GM21825 (cell line): ENCODE measurements at regions not wholly inside any gene's neighbourhood (a gene's known extent, or its start where the extent isn't known, plus 50 kb on each side); places are given as distances from the start of the nearest gene placed in this dataset.

ENCODE experiments used
- ATAC-seq: cut with Tn5 transposase; IDR thresholded peaks from one replicate; pipeline ENCODE4 v1.9.1; 2021; ENCODE audit warnings: mild to moderate bottlenecking, moderate library complexity; ENCODE audit not compliant: unreplicated experiment

DNA sequence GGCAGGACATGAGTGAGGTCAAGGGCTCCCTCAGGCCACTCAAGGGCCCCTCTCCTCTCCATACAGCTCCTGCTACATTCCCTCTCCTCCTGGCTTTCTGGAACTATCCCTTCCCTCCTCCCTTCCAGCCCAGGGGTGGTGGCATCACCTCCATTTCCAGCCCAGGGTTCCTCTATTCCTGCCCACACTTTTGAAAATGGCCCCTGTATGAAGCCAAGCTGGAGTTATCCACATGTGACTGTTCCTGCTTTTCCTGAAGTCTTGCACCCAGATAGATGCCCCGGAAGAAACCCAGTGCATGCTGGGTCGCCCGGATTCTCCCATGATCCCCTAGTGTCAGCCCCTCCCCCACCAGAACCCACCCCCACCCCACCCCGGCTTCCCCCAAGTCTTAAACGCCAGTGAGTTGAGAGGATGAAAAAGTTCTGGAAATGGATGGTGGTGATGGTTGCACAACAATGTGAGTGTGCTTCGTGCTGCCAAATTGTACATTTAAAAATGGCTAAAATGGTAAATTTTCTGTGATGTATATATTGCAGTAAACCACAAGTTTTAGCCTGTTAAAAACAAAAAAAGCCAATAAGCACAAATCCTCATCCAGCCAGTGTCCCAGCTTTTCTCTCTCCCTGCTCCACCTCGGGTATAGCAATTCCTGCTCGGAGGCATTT lies 136.9 kb downstream of the SCARB1 start:
- ATAC-seq = no peak

DNA sequence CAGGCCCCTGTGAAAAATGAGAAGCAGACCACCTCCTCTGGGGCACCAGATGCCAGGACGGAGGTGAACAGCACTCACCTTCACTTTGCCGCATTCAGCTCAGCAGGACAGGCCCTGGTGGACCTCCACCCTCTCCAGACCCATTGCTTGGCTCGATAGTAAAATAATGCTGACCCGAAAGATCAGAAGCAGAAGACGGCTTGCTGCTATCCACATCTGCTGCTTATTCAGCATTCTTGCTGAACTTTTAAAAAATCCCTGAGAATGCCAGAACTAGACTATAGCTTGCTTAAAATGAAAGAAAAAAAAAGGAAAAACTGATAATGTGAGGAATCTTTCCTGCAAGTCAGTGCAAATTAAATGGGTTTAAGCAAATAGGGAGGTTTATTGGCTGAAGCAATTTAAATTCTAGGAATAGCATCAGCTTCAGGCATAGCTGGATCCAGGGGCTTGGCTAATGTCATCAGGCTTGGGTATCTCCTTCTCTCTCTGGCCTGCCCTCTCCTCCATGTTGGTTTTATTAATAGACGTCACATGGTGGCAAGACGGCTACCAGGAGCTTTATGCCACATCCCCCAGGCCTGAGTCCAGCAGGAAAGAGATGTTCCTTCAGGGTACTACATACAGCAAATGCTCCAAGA lies 137.9 kb downstream of the SCARB1 start:
- ATAC-seq = no peak

DNA sequence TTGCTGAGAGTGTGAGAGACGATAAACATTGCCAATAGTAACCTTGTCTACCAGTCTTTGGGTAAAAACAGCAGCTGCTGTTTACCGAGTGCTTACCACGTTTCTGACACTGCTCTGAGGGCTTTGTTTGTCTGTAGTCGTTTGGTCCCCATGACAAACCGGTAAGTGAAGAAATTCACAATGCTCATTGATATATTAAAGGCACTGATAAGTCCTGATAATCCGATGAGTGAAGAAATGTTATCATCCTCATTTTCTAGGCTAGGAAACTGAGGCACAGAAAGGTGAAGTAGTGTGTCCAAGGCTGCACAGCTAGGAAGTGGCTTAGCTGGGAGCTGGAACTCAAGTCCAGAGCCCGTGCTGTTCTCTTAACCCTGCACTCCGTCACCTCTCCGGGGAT lies 138.6 kb downstream of the SCARB1 start:
- ATAC-seq = no peak

DNA sequence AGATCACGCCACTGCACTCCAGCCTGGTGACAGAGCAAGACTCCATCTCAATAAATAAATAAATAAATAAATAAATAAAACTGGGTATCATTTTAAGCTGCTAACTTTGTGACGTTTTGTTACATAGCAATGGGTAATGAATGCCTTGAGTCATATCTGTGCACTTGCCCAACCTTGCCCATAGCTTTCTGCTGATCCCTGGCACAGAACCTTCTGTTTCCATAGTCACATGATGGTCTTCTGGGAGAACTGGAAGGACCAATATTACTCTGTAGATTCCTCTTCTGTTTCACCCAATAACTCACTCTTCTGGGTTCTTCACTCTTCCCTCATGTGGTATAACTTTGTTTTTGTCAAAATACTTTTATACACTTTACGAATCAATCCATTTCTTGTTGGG lies 140.8 kb downstream of the SCARB1 start:
- ATAC-seq = no peak

DNA sequence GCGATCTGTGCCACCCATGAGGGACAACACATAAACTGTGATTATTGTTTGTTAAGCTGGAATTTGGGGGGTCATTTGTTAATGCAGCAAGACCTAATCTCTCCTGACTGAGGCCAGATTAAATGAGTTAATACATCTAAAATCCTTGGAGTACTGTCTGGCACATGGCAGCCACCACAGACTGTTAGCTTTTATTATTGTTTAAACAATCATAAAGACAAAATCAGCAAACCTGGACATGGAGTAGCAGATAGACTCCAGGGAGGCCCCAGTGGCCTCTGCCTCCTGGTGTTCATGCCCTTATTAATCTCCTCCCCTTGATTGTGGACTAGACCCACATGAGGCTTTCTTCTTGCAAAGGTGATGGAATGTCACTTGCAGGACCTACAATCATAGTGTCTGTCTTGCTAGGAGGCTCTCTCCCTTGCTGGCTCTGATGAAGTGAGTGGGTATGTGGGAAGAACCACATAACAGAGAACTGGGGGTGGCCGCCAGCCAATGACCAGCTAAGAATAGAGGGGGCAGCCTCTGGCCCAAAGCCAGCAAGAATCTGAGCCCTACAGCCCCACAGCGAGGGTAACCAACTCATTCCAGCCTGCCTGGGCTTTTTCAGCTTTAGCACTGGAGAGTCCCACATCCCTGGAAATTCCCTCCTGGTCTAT lies 142.0 kb downstream of the SCARB1 start:
- ATAC-seq = no peak

DNA sequence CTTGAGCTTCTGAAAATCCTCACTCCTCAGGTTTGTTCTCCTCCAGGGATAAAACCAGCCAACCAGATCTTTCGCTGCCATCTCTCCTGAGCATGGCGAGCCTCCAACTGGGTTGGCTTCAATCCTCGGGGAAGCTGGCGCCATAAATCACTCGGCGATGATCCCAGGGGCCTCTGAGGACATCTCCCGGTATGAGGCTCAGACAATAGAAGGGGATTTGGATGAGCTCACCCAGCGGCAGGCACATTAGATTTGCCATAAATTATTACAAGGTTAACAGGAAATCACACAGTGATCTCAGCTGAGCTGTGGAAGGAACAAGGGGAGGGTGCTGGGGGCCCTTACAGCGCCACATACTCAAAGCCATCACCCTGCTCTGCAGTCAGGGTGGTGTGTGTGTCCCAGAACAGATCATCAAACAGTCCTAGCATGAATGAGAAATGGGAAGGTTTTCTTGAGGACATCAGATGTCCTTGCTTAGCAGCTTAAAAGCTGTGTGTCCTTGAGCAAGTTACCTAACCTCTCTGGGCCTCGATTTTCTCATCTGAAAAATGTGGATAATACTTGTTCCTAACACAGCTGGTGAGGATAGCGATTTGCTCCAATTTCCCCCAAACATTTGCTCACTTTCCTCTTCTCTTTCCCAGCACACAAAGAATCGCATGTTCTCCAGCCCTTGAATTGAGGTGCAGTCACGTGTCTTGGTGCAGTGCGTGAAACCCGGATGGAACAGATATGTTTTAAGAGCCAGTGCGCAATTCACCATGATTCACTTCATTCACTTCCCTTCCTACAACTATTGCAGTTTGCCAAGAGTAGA lies 142.8 kb downstream of the SCARB1 start:
- ATAC-seq = no peak

DNA sequence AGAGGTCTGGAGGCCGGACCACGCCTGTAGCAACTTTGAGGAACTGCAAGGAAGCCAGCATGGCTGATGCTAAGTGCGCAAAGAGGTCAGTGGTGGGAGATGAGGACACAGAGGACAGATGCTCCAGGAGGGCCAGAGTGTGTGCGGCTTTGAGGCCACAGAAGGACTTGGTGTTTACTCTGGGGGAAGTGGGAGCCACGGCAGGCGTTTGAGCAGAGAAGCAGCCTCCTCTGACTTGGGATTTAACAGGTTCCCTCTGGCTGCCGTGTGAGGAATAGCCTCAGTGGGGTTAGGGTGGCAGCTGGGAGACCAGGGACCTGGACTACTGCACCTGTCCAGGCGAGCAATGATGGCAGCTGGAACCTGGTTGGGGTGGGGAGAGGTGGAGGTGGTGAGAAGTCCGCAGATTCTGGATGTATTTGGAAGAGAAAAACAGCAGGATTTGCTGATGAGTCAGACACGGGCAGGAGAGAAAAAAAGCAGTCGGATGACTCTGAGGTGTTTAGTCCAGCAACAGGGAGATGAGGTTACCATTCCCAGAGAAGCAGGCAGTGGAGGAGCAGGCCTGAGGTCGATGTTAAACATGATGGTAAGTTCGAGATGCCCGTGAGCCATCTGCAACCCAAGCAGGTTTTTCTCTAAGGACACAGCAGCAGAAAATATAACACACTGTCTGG lies 143.5 kb downstream of the SCARB1 start:
- no peak for ATAC-seq

DNA sequence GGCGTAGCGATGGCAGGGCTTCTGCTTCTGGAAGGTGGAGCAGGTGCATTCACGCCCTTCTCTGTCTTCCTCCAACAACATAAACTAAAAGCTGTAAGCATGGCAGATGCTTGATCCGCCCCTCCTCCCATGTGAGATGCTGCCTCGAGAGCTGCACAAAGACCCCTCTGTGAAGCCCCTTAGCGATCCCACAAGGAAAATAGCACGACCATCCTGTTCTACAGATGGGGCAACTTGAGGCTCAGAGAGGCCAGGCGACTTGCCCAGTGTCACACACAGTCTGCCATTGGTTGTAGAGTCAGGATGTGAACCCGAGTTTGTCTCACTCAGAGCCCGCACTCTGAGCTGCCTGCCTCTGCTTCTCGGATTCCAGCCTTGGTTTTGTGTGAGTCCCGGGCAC lies 144.4 kb downstream of the SCARB1 start:
- no peak for ATAC-seq

DNA sequence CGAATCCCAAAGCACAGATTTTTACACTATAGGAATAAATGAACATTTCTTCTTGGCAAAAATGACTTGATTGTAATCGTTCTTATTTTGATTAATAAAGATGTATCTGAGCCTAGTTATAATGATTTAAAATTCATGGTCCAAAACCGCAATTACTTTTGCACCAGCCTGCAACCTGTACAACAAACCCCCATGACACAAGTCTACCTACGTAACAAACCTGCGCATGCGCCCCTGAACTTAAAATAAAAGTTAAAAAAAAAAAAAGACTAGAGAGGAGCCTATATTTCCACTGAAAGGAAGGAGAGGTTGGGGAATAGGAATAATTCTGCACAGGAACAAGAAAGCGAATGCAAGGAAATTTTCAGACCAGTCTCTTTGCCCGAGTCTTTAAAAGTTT lies 145.2 kb downstream of the SCARB1 start:
- ATAC-seq = no peak

DNA sequence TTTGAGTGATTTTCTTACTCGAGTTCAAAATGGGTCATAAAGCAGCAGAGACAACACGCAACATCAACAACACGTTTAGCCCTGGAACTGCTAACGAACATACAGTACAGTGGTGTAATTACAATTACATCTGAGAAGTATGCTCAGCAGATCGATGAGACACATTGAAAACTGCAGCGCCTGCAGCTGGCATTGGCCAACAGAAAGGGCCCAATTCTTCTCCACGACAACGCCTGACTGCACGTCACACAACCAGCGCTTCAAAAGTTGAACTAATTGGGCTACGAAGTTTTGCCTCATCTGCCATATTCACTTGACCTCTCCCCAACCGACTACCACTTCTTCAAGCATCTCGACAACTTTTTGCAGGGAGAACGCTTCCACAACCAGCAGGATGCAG lies 145.6 kb downstream of the SCARB1 start:
- no peak for ATAC-seq

DNA sequence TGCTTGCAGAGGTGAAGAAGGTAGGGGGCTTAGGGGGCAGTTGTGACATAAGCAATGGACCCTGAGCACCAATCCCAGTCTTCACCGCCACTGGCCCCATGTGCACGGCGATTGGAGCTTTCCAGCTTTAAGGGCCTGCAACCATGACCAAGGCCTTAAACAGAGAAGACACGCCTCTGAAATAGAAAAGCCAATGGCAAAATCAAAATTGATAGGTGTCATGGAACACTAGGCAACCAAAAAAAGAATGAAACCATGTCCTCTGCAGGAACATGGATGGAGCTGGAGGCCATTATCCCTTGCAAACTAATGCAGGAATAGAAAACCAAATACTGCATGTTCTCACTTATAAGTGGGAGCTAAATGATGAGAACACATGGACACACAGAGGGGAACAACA lies 146.3 kb downstream of the SCARB1 start:
- ATAC-seq = no peak

DNA sequence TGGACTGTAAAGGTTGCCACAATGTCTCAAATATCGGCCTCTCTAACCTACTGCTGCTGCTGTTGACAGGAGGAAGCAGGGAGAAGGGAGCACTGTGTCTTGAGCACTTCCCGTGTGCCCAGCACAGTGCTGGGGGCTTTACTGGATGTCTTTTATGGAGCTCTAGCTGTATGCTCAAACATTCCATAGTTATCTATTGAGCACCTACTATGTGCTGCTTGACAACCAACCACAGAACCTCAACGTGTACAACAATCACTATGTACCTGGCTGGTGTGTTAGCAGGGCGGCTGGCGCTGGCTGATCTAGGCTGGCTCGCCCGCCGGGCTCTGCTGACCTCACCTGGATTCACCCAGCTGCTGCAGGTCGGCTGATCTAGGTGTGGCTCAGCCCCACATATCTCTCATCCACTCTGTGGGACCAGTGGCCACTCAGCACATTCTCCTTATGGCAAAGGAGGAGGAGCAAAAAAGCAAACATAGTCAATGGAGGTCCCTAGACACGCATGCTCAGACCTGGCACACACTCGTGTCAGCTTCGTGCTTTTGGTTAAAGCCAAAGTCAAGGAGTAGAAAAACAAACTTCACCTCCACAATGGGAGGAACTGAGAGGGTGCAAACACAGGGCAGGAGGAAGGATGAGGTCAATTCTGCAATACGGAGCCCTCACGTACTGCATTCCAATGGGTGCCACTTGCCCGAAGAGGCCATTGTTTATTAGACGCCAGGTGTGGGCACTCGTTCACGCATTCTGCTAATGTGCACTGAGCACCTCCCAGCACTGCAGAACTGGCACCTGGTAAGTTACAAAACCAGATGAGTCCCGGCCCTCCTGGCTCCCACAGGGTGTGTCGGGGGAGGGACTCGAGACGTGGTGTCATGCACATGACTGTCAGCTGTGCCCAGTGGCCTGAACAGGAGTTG lies 147.2 kb downstream of the SCARB1 start:
- no peak for ATAC-seq

DNA sequence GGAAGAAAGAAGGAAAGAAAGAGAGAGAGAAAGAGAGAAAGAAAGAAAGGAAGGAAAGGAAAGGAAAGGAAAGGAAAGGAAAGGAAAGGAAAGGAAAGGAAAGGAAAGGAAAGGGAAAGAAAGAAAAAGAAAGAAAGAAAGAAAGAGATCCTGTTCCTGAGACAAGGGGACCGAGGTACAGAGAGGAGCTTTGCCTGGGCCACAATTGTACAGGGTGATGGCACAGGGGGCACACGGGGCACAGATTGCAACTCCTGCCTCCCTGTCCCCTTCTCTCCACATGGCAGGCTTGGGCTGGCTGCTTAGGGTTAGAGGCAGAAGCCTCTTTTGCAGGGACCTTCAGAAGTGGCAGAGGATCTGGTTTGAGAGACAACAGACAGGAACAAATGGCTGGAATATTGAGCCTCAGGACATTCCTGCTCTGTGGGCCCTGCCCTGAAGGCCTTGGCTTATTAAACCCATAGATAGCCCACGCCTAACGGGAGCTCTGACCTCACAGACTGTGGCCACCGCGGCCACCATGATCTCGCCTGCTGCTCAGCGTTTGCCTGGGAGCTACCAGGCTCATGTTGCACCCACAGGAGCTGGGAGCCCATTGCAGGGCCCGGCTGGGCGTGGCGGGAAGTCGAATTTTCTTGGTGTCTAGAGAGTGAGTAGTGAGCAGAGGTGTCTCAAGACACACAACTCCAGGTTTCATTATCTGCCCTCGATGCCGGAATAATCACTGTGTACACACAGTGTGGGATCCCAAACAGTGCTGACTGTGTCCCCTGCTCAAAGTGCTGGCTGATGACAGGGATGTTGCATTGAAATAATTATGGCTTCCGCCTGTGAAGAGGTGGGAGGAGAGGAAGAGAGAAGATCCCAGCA lies 147.9 kb upstream of the NCOR2 start:
- no peak for ATAC-seq

DNA sequence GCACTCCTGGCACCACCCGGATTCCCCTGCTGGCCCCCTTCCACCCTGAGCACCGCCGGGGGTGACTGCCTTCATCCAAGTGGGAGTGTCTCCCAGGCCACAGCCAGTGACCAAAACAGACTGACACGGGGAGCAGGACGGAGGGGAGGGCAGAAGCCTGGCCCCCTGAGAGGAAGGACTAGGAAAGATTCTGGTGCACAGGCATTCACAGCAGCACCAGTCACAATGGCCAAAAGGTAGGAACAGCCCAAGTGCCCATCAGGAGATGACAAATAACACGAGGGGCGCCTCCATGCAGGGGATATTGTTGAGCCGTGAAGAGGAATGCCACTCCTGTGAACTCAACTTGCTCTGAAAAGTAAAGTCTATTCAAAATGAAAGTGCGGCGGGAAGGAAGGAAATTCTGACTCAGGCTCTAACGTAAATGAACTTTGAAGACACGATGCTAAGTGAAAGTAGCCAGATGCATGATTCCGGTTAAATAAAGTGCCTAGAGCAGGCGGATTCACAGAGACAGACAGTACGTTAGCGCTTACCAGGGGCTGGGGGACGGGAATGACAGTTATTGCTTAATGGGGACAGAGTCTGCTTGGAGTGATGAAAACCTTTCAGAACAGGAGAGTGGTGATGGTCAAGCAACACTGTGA lies 146.1 kb upstream of the NCOR2 start:
- peak; percentile 78 for ATAC-seq

DNA sequence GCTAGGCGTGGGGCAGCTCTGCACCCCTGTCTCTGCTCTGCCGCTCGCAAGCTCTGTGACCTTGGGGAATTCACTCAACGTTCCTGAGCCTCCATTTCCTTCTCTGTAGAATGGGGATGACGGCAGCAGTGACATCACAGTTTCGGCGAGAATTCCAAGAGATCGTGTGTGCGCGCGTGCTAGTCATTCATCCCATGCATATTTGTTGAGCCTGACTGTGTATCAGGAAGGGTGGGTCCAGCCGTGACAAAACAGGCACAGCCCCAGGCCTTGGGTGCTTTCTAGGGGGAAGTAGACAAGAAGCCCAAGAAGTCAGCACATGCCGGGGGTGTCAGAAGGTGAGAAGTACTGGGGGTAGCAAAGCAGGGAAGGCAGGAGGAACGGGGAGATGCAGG lies 145.6 kb upstream of the NCOR2 start:
- ATAC-seq = peak; percentile 30

DNA sequence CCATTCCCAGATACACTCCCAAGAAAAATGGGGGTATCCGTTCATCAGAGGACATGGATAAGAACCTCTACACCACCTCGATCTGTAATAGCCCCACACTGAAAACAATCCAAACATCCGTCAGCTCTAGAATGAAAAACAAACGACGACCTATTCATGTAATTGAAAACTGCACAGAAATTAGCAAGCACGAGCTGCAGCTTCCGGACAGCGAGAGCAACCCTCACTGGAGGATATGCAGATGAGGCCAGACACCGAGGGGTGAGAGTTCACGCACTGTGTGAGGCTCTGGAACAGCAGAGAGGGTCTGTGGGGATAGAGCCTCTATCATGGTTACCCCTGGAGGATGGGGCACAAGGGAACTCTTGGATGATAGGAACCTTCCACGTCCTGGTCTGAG lies 143.9 kb upstream of the NCOR2 start:
- no peak for ATAC-seq

DNA sequence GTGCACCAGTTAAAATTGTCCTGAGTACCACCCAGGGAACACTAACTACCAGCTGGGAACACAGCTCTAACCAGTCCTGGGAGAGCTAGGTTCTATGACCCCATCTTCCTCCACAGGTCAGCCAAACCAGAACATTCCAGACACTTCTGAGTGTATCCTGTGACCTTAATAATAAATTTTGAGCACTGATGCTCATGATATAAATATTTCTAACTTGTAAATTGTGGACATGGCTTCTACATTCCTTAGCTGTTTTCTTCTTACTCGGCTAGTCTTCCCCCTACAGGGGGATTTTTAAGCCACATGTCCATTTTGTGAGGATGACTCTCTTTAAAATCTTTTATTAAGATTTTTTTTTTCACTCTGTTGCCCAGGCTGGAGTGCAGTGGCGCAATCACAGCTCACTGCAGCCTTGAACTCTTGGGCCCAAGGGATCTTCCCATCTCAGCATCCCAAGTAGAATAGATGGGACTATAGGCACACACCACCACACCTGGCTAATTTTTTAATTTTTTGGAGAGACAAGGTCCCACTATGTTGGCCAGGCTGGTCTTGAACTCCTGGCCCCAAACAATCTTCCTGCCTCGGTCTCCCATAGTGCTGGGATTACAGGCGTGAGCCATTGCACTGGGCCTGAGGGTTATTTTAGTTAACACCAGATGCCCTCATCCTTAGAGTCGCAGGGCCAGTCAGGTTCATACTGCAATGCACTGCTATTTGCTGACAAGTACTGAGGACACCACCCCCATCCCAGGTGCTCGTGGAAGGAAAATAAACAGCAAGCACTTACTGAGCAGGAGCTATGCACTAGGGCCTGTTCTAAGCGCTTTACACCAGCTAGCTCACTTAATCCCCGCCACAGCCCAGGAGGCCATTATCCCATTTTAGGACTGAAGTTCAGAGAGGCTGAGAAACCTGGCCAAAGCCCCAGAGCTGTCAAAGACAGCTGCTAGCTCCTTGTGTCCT lies 142.6 kb upstream of the NCOR2 start:
- no peak for ATAC-seq
